Bronchial epithelial cell (primary cell): ENCODE measurements at regions not wholly inside any gene's neighbourhood (a gene's known extent, or its start where the extent isn't known, plus 50 kb on each side); places are given as distances from the start of the nearest gene placed in this dataset.

ENCODE experiments used
- DNase-seq: peaks from one replicate; pipeline ENCODE4 v3.0.0-alpha.2; 2010; ENCODE audit warnings: low read depth
- FAIRE-seq: peaks from 2 replicates; lab custom pipeline; 2011; peaks lifted over from hg19 to GRCh38; lab: Jason Lieb, UNC
- H3K27me3 ChIP-seq: 2 replicates; pipeline ENCODE4 v1.5.1; 2011; ENCODE audit warnings: low read length; ENCODE audit not compliant: control insufficient read depth, insufficient read depth
- H3K36me3 ChIP-seq: 2 replicates; pipeline ENCODE4 v1.5.1; 2011; ENCODE audit warnings: low read length; ENCODE audit not compliant: control insufficient read depth, insufficient read depth
- H3K4me3 ChIP-seq: 2 replicates; pipeline ENCODE4 v1.5.1; 2011; ENCODE audit warnings: mild to moderate bottlenecking, low read depth, low read length, control low read depth
- TF ChIP-seq, protein P1 (sequence below): IDR thresholded peaks from 2 replicates; pipeline ENCODE4 v1.5.1; 2011; ENCODE audit warnings: mild to moderate bottlenecking, moderate library complexity, low read length, control low read depth, inconsistent platforms; ENCODE audit not compliant: insufficient read depth, severe bottlenecking

DNA sequence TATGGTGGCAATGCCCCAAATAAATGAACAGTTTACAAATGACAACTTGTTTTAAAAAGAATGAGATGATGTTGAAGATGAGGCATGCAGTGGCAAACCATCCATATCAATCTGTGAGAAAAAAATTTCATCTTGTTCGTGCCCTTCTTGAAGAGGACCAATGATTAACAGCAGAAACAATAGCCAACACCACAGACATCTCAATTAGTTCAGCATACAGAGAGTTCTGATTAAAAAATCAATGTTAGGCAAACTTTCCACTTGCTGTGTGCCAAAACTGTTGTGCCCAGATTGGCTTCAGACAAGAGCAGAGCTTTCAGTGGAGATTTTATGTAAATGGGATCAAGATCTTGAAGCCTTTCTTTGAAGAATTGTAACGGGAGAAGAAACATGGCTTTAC is 329.9 kb downstream of the BMP4 start:
- Histone ChIP-seq H3K27me3 (peaks cover 3% of the 10 kb centered on the region), H3K36me3 (no peaks in the 10 kb centered on the region), H3K4me3 (no peak overlapping the region)
- no peak for DNase-seq
- no peak for FAIRE-seq
- TF ChIP-seq, protein P1, sequence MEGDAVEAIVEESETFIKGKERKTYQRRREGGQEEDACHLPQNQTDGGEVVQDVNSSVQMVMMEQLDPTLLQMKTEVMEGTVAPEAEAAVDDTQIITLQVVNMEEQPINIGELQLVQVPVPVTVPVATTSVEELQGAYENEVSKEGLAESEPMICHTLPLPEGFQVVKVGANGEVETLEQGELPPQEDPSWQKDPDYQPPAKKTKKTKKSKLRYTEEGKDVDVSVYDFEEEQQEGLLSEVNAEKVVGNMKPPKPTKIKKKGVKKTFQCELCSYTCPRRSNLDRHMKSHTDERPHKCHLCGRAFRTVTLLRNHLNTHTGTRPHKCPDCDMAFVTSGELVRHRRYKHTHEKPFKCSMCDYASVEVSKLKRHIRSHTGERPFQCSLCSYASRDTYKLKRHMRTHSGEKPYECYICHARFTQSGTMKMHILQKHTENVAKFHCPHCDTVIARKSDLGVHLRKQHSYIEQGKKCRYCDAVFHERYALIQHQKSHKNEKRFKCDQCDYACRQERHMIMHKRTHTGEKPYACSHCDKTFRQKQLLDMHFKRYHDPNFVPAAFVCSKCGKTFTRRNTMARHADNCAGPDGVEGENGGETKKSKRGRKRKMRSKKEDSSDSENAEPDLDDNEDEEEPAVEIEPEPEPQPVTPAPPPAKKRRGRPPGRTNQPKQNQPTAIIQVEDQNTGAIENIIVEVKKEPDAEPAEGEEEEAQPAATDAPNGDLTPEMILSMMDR = no peak

DNA sequence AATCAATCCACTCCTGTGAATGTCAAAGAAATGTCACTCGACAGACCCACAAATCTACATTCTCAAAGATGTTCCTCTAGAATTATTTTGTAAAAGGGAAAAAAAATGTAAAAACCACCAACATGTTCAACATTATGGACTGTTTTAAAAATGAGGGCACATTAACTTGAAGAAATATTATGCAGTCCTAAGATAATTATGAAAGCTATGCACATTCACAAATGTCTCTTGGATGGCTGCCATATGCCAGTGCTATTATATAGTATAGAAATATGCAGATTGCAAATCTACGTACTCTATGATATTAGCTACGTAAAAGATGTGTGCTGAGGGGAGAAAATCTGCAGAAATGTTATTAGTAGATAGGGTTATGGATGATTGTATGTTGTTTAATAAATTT is 334.2 kb downstream of the BMP4 start:
- H3K27me3 ChIP-seq = peaks cover 3% of the 10 kb centered on the region
- H3K36me3 ChIP-seq = no peaks in the 10 kb centered on the region
- TF ChIP-seq, protein P1 = no peak
- no peak for FAIRE-seq
- no peak overlapping the region for H3K4me3 ChIP-seq
- DNase-seq = no peak

DNA sequence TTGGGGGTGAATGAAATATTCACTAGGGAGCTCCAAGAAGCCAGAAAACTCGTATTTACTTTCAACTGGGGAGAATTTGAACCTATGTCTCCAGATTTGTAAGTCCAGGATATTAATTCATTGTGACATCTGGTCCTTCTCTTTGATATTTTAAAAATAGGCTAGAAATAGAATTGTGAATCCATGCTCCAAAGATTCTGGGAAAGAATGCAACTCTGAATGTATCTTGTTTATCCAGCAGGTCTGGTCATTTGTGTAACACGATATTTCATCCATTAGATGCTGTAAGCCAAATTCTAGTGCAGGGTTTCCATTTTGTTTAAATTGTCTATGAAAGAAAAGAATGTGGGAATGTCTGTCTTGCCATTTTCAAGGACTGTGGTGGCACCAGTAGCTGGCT is 334.7 kb downstream of the BMP4 start:
- FAIRE-seq = no peak
- TF ChIP-seq, protein P1 = no peak

DNA sequence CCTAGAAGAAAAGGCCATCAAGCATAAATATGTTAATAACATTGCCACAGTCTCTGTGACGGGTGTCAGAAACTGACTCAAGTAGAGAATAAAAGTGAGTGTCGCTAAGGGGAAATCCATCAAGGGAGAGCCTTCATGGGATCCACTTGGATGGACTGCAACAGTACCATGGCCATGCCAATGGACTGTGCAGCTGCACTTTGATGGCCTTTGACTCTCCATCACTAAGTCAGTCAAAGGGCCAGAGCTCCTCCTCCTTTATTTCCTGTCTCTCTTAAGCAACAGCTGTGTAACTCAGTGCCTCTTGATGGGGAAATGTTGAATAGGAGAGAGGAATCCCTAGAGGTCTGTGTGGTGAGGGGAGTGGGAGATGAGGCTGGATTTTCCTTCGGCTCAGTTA is 335.2 kb downstream of the BMP4 start:
- TF ChIP-seq, protein P1 = no peak
- FAIRE-seq (no peak), DNase-seq (no peak)
- Histone ChIP-seq H3K27me3 (no peaks in the 10 kb centered on the region), H3K4me3 (no peak overlapping the region), H3K36me3 (no peaks in the 10 kb centered on the region)

More for the DNA sequence above, 334.7 kb downstream of the BMP4 start:
- no peak for DNase-seq
- Histone ChIP-seq H3K4me3 (no peak overlapping the region), H3K27me3 (no peaks in the 10 kb centered on the region), H3K36me3 (no peaks in the 10 kb centered on the region)

DNA sequence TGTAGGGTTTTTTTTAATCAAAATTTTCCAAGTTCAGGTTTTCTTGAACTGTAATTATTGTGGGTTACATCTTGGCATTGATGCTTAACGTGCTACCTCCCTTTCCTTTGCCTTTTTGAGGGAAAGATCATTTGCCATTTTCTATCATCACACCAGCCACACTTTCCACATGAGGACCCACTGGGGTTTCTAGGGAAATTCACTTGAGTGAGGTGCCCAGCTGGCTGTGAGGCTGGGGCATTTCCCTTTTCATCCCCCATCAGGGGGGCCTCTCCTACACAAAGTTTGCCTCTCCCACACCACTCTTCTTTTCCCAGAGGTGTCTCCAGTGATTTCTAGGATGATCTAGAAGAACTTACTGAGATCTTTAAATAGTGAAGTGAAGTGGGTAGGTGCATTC is 335.7 kb downstream of the BMP4 start:
- FAIRE-seq = no peak

DNA sequence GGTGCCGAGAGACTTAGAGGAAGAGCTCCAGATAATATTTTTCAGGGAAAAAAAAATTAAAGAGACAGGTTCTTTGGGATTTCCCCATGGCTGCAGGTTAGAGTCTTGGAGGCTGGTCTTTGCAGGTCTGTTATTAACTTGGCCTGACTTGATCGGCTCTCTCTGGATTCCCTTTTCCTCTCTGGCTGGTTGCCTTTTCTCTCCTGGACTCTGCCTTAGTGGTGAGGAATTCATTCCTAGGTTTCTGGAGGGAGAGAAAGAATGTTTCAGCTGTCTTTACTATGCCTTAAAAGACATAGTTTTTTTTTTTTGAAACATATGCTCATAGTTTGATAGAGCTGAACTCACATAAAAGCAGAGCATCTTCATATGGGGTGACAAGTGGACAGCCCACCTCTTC is 336.3 kb downstream of the BMP4 start:
- DNase-seq = no peak
- H3K4me3 ChIP-seq = no peak overlapping the region
- no peak for FAIRE-seq
- TF ChIP-seq, protein P1 = no peak
- no peaks in the 10 kb centered on the region for H3K27me3 ChIP-seq
- H3K36me3 ChIP-seq = no peaks in the 10 kb centered on the region

More for the DNA sequence above, 335.7 kb downstream of the BMP4 start:
- H3K27me3 ChIP-seq = no peaks in the 10 kb centered on the region
- no peak for DNase-seq
- no peaks in the 10 kb centered on the region for H3K36me3 ChIP-seq
- no peak overlapping the region for H3K4me3 ChIP-seq
- TF ChIP-seq, protein P1 = no peak
